NCI-H1092 (cell line): ENCODE measurements at regions not wholly inside any gene's neighbourhood (a gene's known extent, or its start where the extent isn't known, plus 50 kb on each side); places are given as distances from the start of the nearest gene placed in this dataset.
"Not testable (repeated sequence)": the region's sequence is repeated elsewhere in the genome, so short reads cannot be mapped to it uniquely, and the experiment has no call there.

Source experiments
- DNase-seq: peaks from one replicate; lab custom pipeline; 2025; lab: John Stamatoyannopoulos, UW

GRCh38 chr11:128156486-128156885 lies 430.9 kb downstream of the ETS1 start:
- no peak for DNase-seq

- no peak for DNase-seq
Measured at GRCh38 chr11:128155590-128155989, 431.8 kb downstream of the ETS1 start.

- no peak for DNase-seq
Measured at GRCh38 chr11:128153697-128154048, 433.7 kb downstream of the ETS1 start.

GRCh38 chr11:128152796-128153696 lies 434.3 kb downstream of the ETS1 start:
- DNase-seq: no peak

GRCh38 chr11:128151780-128152179 lies 435.6 kb downstream of the ETS1 start:
- DNase-seq: no peak

- DNase-seq: no peak
Measured at GRCh38 chr11:128151338-128151737, 436.0 kb downstream of the ETS1 start.

GRCh38 chr11:128148208-128148607 lies 439.1 kb downstream of the ETS1 start:
- no peak for DNase-seq

- no peak for DNase-seq
Measured at GRCh38 chr11:128146926-128147605, 440.3 kb downstream of the ETS1 start.

GRCh38 chr11:128140293-128140692 lies 447.1 kb downstream of the ETS1 start:
- not testable (repeated sequence) for DNase-seq

- DNase-seq: no peak
Measured at GRCh38 chr11:128135451-128135850, 451.9 kb downstream of the ETS1 start.

GRCh38 chr11:128133501-128133900 lies 453.9 kb downstream of the ETS1 start:
- DNase-seq: no peak

- no peak for DNase-seq
Measured at GRCh38 chr11:128130052-128130451, 457.3 kb downstream of the ETS1 start.

GRCh38 chr11:128125723-128126122 lies 461.6 kb downstream of the ETS1 start:
- no peak for DNase-seq

GRCh38 chr11:128116885-128117284 lies 470.5 kb downstream of the ETS1 start:
- peak; percentile 10 for DNase-seq

- DNase-seq: no peak
Measured at GRCh38 chr11:128116447-128116846, 470.9 kb downstream of the ETS1 start.

- DNase-seq: no peak
Measured at GRCh38 chr11:128105950-128106349, 481.4 kb downstream of the ETS1 start.

GRCh38 chr11:128105511-128105910 lies 481.8 kb downstream of the ETS1 start:
- no peak for DNase-seq

GRCh38 chr11:128103278-128103873 lies 484.0 kb downstream of the ETS1 start:
- DNase-seq: no peak

GRCh38 chr11:128098781-128099180 lies 488.6 kb downstream of the ETS1 start:
- no peak for DNase-seq

- DNase-seq: no peak
Measured at GRCh38 chr11:128095466-128095981, 491.8 kb downstream of the ETS1 start.

- DNase-seq: no peak
Measured at GRCh38 chr11:128093689-128094088, 493.7 kb downstream of the ETS1 start.

GRCh38 chr11:128089962-128090361 lies 497.4 kb downstream of the ETS1 start:
- DNase-seq: no peak

GRCh38 chr11:128086794-128087193 lies 500.6 kb downstream of the ETS1 start:
- no peak for DNase-seq
